SJCRH30 (cell line): ENCODE measurements at regions not wholly inside any gene's neighbourhood (a gene's known extent, or its start where the extent isn't known, plus 50 kb on each side); places are given as distances from the start of the nearest gene placed in this dataset.

Experiments
- DNase-seq, 2 experiments: peaks; one replicate each; pipeline ENCODE4 v3.0.0-alpha.2; 2015 to 2020
- H3K27ac ChIP-seq: fragments of 250-450 bp; sonication (Bioruptor Pico); 2 replicates; pipeline ENCODE4 v1.5.1; 2020; ENCODE audit warnings: mild to moderate bottlenecking, moderate library complexity
- H3K27me3 ChIP-seq: fragments of 250-450 bp; sonication (Bioruptor Pico); 2 replicates; pipeline ENCODE4 v1.5.1; 2020; ENCODE audit warnings: mild to moderate bottlenecking, moderate library complexity
- H3K36me3 ChIP-seq: fragments of 250-450 bp; sonication (Bioruptor Pico); 2 replicates; pipeline ENCODE4 v1.5.1; 2020; ENCODE audit warnings: mild to moderate bottlenecking, moderate library complexity
- H3K4me1 ChIP-seq: fragments of 250-450 bp; sonication (Bioruptor Pico); 2 replicates; pipeline ENCODE4 v1.5.1; 2020; ENCODE audit warnings: mild to moderate bottlenecking, moderate library complexity
- H3K4me3 ChIP-seq: fragments of 250-450 bp; sonication (Bioruptor Pico); 2 replicates; pipeline ENCODE4 v1.5.1; 2020; ENCODE audit warnings: mild to moderate bottlenecking, moderate library complexity
- H3K9me3 ChIP-seq: fragments of 250-450 bp; sonication (Bioruptor Pico); replicated peaks from 2 replicates; pipeline ENCODE4 v1.5.1; 2020; ENCODE audit warnings: mild to moderate bottlenecking, moderate library complexity

- no peaks in the 10 kb centered on the region for H3K4me1 ChIP-seq
- H3K27ac ChIP-seq, result no peak overlapping the region
- H3K36me3 ChIP-seq, result no peaks in the 10 kb centered on the region
- no peaks in the 10 kb centered on the region for H3K27me3 ChIP-seq
- H3K4me3 ChIP-seq, result no peak overlapping the region
- no peak for DNase-seq
- no peaks in the 10 kb centered on the region for H3K9me3 ChIP-seq
These were observed 240.1 kb downstream of the ALG10B start for GRCh38 chr12:38556647-38557046.

- no peak overlapping the region for H3K27ac ChIP-seq
- no peak for DNase-seq
- no peaks in the 10 kb centered on the region for H3K4me1 ChIP-seq
- H3K4me3 ChIP-seq, result no peak overlapping the region
- no peaks in the 10 kb centered on the region for H3K9me3 ChIP-seq
- H3K27me3 ChIP-seq, result peaks cover 3% of the 10 kb centered on the region; the same call in 1 of the 2 replicates
- no peaks in the 10 kb centered on the region for H3K36me3 ChIP-seq
These were observed 268.5 kb downstream of the ALG10B start for GRCh38 chr12:38585086-38585485.

- DNase-seq, result no peak
- no peaks in the 10 kb centered on the region for H3K9me3 ChIP-seq
- no peaks in the 10 kb centered on the region; the same call in 1 of the 2 replicates for H3K27me3 ChIP-seq
- H3K36me3 ChIP-seq, result no peaks in the 10 kb centered on the region
- H3K27ac ChIP-seq, result no peak overlapping the region
- H3K4me1 ChIP-seq, result no peaks in the 10 kb centered on the region
- H3K4me3 ChIP-seq, result no peak overlapping the region
These were observed 270.2 kb downstream of the ALG10B start for GRCh38 chr12:38586789-38587188.

- no peaks in the 10 kb centered on the region for H3K36me3 ChIP-seq
- H3K4me1 ChIP-seq, result no peaks in the 10 kb centered on the region
- no peaks in the 10 kb centered on the region; the same call in 1 of the 2 replicates for H3K27me3 ChIP-seq
- no peak overlapping the region for H3K4me3 ChIP-seq
- H3K27ac ChIP-seq, result no peak overlapping the region
- DNase-seq, result no peak
- no peaks in the 10 kb centered on the region for H3K9me3 ChIP-seq
These were observed 271.0 kb downstream of the ALG10B start for GRCh38 chr12:38587594-38587993.

DNA sequence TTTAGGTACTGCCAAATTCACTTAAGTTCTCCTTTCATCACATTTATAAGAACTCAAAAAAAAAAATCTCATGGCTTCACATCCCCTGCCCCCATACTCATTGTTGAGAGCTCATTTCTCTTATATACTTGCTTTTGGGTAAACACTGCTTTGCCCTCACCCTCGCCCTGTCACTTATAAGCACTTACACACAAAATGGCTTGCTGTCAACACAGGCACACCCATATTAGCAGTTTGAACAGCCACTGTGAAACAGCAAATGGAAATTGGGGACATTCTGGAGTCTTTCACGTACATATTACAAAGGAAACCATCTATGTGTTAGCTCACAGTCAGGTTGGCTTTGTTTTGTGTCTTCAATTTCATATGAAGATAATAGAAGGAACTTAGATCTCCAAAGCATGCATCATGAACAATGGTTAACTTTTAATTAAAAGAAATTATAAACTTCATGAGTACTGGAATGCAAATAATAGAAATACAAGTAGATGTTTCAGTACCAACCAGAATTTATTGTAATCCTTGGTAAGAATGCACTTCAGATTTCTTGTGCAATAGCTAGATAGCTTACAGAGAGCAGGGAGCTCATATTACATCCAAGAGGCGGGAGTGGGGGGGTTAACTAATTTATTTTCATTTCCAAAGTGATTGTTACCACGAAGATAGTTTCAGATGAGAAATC lies 272.2 kb downstream of the ALG10B start:
- Histone ChIP-seq H3K27ac (no peak overlapping the region), H3K36me3 (no peaks in the 10 kb centered on the region), H3K27me3 (no peaks in the 10 kb centered on the region; the same call in 1 of the 2 replicates), H3K4me1 (no peaks in the 10 kb centered on the region), H3K9me3 (no peaks in the 10 kb centered on the region), H3K4me3 (no peak overlapping the region)
- DNase-seq, result no peak

DNA sequence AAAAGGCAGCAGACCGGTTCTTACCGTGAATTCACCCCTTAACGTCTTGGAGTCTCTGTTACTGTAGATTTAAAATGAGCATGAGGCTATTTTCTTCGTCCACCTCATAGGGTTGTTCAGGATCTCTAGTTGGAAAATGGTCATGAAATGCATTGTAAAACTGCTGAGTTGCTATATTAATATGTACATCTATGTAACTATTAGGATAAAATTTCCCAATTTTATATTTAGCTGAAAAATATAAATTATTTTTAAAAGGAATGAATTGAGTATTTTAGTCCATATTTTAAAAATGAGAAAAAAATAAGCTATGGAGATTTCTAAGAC lies 272.7 kb downstream of the ALG10B start:
- Histone ChIP-seq H3K9me3 (no peaks in the 10 kb centered on the region), H3K27ac (no peak overlapping the region), H3K36me3 (no peaks in the 10 kb centered on the region), H3K4me3 (no peak overlapping the region), H3K27me3 (no peaks in the 10 kb centered on the region; the same call in 1 of the 2 replicates), H3K4me1 (no peaks in the 10 kb centered on the region)
- DNase-seq, result no peak

GRCh38 chr12:38601949-38602348 lies 285.4 kb downstream of the ALG10B start:
- Histone ChIP-seq H3K4me1 (no peaks in the 10 kb centered on the region), H3K4me3 (no peak overlapping the region), H3K9me3 (no peaks in the 10 kb centered on the region), H3K27me3 (no peaks in the 10 kb centered on the region), H3K36me3 (no peaks in the 10 kb centered on the region), H3K27ac (no peak overlapping the region)
- no peak for DNase-seq
